NCI-H1092 treated with DMSO at 0.1 percent for 48 hours (cell line): ENCODE measurements at regions not wholly inside any gene's neighbourhood (a gene's known extent, or its start where the extent isn't known, plus 50 kb on each side); places are given as distances from the start of the nearest gene placed in this dataset.
"Not testable (repeated sequence)": the region's sequence is repeated elsewhere in the genome, so short reads cannot be mapped to it uniquely, and the experiment has no call there.

ENCODE experiments used
- DNase-seq: peaks from one replicate; lab custom pipeline; 2025; lab: John Stamatoyannopoulos, UW

GRCh38 chr13:68808456-68808855, 1299.2 kb upstream of the ATXN8OS start:
- no peak for DNase-seq

GRCh38 chr13:68806125-68806524, 1301.5 kb upstream of the ATXN8OS start:
- DNase-seq = no peak

GRCh38 chr13:68784275-68784674, 1323.4 kb upstream of the ATXN8OS start:
- no peak for DNase-seq

DNA sequence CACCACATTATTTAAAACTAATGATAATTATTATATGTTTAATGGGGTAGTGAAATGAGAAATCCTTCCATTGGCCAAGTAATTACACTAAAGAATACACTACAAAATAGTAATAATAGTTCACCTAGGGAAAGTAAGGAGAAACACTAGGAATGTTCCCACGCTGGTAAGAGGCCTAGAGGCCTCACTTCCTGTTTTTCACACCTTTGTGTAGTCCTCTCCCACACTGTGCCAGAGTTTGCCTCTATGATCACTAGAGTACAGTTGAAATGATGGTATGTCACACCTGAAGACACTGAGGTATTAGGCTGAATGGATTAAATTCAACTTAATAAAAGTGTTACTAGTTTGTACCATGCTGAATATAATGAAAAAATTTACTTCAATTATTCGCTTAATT, 1348.0 kb upstream of the ATXN8OS start:
- DNase-seq = no peak

DNA sequence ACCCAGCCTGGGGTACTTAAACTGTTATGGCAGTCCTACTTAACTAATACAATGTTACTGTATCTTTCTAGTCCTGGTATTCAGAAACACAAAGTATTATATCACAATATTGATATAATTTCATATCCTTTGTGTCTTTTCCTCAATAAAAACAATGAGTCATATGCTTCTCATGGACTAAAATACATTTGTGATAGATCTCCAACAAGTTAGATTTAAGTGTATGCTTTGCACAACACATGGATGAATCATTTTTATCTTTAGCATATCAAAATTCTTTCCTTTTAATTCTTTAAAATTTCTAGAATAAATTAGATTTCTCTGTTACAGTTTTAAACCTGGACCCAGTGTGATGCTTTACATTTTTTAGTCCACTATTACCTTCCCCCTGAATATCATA, 1357.8 kb upstream of the ATXN8OS start:
- DNase-seq = no peak

DNA sequence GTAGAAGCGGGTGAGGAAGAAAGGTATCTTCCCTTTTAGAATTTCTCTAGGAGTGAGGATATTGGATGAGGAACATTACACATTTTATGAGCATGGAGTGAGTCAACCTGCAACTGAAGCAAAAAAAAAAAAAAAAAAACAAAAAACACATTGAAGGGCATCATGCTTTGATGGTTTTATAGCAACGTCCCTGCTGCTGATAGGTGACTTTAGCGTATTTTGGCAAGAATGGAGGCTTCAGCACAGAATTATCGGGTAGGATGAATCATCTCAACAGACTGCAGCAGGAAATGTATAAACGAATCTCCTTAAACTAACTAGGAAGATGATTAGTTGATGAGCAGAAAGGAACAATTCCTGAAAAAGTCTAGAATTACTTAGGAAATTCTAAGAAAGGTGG, 1359.6 kb upstream of the ATXN8OS start:
- no peak for DNase-seq

DNA sequence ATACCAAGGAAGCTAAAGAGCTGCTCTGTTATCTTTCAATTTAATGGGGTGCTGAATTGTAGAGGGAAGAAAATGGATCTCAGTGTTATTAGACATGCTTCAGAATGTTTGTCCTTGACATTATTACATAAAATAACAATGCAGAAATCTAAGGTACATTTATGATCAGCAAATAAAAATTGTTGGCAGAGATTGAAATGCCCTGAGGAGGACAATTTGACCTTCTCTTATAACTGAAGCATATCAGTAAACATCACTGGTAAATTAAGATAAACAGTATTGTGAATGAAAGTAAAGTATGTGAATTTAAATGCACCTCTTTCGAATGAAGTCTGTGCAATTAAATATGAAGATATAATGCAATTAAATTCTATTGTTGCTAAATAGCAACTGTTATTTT, 1362.1 kb upstream of the ATXN8OS start:
- peak; percentile 66 for DNase-seq

GRCh38 chr13:68736961-68737360, 1370.7 kb upstream of the ATXN8OS start:
- DNase-seq = no peak

DNA sequence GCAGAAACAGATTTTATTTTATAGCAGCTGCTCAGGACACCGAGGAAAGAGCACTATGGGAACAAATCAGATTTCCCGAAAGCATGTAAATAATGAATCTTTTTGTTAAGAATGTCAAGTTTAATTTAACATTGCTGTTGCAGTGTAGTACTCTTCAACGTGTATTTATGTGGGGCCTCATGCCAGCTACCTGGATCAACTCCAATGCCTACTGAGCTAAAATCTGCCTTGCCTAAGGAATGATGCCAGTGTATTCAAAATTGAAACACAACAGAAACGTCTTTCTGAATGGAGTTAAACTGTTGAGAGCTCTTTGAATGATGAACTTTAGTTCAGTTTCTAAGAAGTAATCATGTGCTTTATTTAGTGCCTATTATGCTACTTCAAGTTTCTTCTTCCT, 1379.8 kb upstream of the ATXN8OS start:
- DNase-seq = peak; percentile 83

DNA sequence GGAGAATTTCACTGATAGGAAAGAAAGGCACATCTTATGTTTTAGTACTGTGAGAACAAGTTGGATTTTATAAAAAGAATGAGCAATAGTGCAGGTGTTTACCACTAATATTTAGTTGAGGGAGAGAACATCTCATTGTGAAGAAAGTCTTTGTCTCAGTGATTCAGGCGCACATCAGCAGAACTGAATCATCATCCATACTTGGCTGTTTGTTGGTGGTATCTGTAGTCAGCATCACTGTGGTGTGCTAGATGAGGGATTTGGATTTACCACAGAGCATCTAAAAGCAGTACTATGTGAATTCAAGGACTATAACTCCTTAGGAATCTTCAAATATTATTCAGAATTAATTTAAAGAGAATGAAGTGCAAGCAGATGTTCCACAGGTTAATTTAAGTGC, 1380.5 kb upstream of the ATXN8OS start:
- DNase-seq = peak; percentile 56

DNA sequence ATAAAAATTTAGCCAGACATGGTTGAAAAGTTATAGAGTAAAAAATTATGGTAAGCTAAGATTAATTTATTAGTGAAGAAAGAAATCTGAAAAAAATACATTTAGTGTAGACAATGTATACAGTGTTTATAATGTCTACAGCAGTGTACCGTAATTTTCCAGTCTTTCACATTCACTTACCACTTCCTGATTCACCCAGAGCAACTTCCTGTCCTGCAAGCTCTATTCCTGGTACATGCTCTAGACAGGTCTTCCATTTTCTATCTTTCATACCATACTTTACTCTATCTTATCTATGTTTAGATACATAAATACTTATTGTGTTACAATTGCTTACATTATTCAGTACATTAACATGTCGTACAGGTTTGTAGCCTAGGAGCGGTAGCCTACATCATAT, 1387.8 kb upstream of the ATXN8OS start:
- no peak for DNase-seq

- DNase-seq = no peak
Observed at GRCh38 chr13:68715651-68716050, 1392.0 kb upstream of the ATXN8OS start.

DNA sequence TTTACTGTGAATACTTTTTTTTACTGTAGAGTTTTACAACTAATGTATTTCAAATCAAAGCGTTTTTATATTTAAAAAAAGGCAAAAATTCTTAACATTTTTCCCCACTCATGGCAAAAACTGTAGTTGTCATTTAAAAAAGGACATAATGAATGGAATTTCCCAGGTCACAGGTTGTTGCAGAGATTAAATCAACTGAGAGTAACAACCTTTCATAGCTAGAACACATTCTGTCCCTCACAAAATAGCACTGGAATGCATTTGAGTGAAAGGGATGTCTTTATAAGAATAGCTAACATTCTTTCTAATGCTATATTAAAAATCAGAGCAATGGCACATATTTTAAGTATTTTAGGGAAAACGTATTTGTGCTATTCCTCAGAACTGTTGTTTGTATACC, 1393.3 kb upstream of the ATXN8OS start:
- no peak for DNase-seq

DNA sequence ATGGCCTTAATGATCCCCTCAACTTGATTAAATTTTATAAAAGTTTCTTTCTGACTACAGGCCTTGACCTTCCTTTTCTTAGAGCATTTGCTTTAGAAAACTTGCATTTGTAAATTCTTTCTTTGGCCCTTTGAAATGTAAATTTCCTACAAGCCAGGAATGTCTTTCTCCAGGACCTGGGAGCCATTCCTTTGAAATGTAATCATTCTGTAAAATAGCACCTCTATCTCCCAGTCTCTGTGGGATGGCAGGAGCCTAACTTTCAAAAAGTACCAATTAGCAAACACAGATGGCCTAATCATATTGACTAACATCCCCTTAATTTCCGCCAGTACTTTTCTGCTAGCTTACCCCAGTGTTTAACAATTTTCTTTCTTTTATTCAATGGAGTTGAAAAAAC, 1394.2 kb upstream of the ATXN8OS start:
- no peak for DNase-seq

DNA sequence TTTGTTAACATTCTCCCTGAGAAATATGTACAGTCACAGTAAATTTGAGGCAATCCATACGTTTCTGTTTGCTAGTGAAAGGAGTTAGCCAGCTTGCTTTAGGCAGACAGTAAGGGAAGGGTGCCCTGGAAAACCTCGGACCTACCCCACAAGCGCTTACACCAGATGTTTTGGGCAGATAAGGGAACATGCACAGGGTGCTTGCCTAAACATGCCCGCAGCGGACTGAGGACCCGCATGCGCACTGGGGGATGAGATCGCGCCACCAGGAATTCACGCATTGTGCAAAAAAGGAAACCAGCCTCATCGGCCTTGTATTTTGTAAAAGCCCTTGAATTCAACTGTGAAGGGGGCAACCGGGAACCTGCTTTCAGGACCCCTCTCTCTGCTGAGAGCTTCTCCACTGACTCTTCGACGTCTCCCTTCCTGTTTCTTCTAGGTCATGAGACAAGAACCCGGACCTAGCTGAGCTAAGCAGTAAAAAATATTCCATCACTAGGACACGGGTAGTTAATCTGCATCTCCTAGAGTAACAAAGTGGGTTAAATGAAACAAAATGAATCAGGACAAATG, 1399.2 kb upstream of the ATXN8OS start:
- DNase-seq = no peak

DNA sequence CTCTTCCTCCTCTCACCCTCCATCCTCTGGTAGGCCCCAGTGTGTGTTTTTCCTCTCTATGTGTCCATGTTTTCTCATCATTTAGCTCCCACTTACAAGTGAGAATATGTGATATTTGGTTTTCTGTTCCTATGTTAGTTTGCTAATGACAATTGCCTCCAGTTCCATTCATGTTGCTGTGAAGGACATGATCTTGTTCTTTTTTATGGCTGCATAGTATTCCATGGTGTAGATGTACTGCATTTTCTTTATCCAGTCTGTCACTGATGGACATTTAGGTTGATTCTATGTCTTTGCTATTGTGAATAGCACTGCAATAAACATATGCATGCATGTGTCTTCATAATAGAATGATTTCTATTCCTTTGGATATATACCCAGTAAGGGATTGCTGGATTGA, 1401.6 kb upstream of the ATXN8OS start:
- not testable (repeated sequence) for DNase-seq

DNA sequence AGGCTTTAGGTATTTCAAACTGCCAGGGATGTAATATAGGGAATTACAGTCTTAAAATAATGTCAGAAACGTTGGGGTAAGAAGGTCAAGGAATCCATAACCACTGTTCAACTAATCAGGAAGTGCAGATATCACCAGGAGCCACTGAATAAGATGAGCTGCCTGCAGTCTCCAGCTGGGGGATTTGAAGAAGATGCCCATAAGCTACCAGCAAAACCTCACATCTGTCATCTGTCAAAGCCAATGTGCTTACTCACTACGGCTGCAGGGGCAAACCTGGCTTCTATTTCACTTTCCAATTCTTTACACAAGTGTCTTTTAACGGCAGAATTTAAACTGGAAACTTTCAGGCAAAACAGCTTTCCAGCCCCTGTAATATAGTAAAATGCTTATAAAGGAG, 1410.1 kb upstream of the ATXN8OS start:
- no peak for DNase-seq

DNA sequence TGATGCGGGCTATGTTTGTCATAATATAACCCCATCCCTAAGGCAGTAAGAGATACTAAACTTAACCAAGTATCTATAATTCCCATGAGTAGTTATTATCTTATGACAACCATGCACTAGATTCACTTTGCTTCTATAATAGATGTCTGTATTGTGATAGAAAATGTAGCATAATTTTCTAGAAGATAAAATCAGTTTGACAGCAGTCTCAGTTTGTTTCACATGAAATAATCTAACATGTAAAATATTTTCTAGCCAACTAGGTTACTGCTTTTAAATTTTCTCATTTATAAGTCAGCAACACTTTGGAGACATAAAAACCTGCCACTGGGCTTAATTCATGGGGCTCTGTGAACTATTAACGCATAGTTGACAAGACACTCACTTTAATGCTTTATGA, 1410.7 kb upstream of the ATXN8OS start:
- DNase-seq = no peak

DNA sequence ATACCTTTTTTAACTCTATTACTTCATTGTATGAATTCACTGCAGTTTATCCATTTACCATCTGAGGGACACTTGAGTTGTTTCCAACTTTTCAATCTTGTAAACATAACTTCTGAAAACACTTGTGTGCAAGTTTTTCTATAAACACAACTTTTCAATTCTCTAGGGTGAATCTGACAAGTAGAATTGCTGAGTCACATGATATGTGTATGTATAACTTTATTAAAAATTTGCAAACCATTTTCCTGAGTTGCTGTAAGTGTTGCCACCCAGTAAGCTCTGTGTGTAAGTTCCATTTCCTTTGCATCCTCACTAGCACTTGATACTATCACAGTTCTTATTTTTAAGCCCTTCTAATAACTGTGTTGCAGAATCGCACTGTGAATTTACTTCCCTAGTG, 1415.6 kb upstream of the ATXN8OS start:
- DNase-seq = no peak

- DNase-seq = no peak
Observed at GRCh38 chr13:68690567-68690966, 1417.1 kb upstream of the ATXN8OS start.

GRCh38 chr13:68676513-68677115, 1431.0 kb upstream of the ATXN8OS start:
- no peak for DNase-seq

GRCh38 chr13:68675209-68675608, 1432.4 kb upstream of the ATXN8OS start:
- no peak for DNase-seq

- no peak for DNase-seq
Observed at GRCh38 chr13:68667863-68668262, 1437.7 kb upstream of the PCDH9 start.

DNA sequence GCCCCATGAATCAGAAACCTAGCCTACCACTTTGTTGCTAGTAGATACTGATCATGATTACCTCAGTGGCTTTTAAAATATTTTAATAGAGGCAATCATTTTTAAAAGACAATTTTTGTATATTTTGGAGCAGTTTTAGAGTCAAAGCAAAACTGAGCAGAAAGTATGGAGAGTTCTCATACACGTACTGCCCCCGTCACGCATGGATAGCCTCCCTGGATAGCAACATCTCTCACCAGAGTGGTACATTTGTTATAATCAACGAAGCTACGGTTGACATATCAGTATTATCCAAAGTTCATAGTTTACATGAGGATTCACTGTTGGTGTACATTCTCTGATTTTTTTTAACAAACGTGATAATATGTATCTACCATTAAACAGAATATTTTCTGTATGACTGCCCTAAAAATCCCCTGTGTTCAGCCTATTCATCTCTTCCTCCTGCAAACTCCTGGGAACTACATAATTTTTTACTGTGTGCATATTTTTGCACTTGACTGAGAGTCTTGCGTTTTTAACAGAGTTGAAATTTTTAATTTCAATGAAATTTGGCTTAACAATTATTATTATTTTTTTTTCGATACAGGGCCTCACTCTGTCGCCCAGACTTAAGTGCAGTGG, 1436.8 kb upstream of the PCDH9 start:
- no peak for DNase-seq
